NCI-H2029 treated with DMSO at 0.1 percent for 48 hours (cell line): ENCODE measurements at regions not wholly inside any gene's neighbourhood (a gene's known extent, or its start where the extent isn't known, plus 50 kb on each side); places are given as distances from the start of the nearest gene placed in this dataset.

ENCODE experiments used
- DNase-seq: peaks from one replicate; lab custom pipeline; 2025; lab: John Stamatoyannopoulos, UW

DNA sequence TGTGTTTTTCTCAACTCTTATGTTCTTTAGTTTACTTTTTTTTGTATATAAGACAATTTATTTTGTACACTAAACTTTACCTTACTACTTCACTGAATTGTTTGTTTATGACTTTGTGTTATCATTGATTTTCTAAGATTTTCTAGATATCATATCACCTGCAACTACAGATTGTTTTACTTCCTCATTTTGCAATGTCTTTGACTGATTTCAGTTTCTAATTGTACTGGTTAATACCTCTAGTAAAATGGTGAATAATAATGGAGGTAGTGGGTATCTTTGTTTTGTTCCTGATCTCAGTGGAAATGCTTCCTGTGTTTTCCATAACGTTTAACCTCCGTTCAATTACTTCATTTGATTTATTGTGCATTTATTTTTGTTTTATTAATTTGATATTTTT is 490.2 kb downstream of the TLL1 start:
- DNase-seq = no peak

DNA sequence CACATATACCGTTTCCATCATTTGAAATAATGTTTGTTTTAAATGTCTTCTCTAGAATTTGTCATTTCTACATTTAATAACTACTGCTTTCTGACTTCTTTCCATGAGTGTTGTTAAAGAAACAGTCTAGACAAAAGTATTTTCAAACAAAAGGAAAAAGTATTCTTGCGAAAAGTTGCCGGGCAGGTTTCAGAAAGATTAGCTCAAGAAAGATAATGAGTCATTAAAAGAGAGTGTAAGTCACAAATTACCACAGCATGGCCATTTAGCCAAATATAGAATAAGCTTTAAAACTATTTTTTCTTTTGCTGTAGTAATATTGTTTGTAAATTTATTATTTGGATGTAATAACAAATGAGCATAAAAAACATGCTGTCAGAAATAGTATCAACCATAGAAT is 493.0 kb downstream of the TLL1 start:
- DNase-seq = no peak

DNA sequence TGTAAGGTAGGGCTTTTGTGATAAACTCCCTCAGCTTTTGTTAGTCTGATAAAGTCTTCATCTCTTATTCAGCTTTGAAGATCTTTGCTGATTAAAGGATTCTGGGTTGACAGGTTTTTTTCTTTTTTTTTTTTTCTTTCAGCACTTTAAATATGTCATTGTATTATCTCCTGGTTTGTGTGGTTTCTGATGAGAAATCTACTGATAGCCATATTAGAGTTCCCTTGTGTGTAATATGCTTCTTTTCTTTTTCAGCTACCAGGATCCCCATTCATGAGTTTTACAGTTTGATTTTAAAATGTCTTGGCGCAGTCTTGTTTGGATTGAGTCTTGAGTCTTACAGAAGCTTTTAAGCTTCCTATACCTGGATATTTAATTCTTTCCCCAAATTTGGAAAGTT is 504.5 kb downstream of the TLL1 start:
- no peak for DNase-seq

GRCh38 chr4:166386491-166387360 is 513.7 kb downstream of the TLL1 start:
- DNase-seq = no peak

- DNase-seq = no peak
Observed at GRCh38 chr4:166391501-166391900, 518.5 kb downstream of the TLL1 start.

DNA sequence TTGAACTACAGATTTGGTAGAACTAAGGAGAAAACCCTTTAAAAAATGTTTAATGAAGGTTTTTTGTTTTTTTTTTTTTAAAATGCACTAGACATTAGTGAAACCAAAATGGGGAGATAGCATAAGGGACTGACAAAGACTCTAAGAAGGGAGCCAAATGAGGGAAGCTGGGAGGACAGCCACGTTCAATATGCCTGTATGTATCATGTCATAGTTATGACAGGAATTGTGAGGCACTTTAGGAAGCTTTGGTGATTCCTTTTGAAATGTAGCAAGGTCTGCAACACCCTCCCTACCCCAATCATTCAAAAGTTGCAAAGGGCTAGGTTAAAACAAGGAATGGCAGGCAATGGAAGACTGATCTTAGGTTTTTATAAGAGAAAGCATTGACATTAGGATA is 526.0 kb downstream of the TLL1 start:
- DNase-seq = no peak

DNA sequence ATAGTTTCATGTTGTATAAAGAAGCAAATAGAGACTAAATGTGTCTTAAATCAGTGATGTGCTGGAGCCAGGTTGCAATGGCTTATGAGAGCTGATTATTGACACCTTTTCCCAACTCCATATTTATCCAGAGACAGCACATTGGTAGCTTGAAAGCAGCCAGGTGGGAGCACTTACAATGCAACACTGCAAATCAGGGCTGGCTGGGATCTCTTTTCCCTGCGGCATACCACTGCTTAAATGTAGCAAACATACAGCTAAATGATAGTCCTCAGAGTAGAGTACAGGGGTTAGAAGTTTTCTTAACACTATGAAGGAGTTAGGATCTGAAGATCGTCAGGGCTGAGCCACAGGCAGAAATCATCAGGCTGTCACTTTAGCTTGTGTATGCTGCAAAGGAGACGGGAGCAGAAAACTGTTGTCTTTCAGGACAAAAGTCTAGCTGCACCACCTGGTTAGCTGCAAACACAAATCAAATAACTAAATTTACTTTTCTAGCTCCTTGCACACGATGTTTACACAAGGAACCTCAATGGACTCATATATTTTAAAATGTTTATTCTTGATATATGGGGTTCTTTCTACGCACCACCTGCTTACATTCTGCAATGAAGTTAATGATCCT is 527.3 kb downstream of the TLL1 start:
- DNase-seq = no peak

DNA sequence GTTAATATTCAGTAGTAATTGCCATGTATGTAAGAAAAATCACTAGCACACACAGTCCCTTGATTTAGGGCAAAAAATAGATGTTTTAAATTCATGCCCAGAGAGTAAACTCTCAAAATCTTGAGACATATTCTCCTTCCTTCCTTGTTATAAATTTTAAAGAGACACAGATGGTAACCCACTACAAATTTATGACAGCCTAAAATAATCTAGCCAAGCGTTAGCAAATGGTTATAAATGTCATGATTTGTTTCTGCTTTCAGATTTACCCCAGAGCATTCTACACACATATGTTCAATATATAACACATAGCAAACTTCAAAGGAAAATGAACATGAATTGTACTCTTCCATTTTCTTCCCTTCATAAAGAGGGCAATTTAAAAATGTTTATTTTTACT is 540.3 kb downstream of the TLL1 start:
- DNase-seq = no peak

DNA sequence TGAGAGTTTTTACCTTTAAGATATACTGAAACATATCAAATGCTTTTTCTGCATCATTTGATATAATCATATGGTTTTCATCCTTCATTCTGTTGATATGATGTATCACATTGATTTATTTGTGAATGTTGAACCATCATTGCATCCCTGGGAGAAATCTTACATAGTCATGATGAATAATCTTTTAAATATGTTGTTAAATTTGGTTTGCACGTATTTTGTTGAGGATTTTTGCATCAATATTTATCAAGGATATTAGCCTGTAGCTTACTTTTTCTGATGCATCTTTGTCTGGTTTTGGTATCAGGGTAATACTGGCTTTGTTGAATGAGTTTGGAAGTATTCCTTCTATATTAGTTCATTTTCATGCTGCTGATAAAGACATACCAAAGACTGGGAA is 541.4 kb downstream of the TLL1 start:
- DNase-seq = no peak

- no peak for DNase-seq
Observed at GRCh38 chr4:166415749-166416148, 542.7 kb downstream of the TLL1 start.

DNA sequence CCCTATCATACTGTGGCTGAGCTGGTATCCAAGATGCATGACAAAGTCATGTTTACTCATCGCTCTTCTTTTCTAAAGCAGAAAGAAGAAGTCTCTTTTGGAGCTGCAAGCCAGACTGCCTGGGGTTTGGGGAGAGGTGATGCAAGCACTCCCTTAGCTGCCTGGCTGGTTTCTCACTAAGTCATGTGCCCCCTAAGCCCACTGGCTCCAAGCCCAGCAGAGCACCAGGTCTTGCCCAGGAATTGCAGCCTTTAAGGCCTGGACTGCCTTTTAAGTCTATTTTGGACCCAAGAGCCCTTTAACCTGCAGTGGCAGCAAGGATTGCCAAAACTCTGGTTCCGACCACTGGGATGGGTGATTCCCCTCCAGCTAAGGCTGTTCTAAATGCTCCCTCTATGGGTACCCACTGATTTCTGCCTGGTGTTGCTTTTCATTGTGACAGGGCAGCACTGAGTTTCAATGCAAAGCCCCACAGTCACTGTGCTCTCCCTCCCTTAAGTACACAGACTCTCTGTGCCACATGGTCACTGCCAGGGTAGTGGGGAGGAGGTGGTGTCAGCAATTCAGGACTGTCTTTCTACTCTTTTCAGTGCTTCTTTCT is 548.6 kb downstream of the TLL1 start:
- no peak for DNase-seq

DNA sequence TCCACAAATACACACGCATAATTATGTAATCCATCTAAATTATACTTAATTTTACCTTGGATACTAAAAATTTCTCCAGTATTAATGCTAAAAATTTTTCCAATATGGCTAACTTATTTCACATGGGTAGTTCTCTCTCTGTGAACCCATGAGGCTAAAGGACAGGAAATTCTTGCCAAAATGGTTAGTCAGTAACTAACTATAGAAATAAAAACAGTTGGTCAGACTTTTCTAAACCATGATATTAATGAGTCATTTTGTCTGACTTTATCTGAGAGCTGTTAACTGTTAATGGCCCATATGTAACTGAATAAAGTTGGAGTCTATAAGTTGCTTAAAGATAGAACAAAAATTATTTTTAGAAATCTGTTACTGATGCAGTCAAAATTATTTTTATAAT is 549.4 kb downstream of the TLL1 start:
- DNase-seq = no peak

DNA sequence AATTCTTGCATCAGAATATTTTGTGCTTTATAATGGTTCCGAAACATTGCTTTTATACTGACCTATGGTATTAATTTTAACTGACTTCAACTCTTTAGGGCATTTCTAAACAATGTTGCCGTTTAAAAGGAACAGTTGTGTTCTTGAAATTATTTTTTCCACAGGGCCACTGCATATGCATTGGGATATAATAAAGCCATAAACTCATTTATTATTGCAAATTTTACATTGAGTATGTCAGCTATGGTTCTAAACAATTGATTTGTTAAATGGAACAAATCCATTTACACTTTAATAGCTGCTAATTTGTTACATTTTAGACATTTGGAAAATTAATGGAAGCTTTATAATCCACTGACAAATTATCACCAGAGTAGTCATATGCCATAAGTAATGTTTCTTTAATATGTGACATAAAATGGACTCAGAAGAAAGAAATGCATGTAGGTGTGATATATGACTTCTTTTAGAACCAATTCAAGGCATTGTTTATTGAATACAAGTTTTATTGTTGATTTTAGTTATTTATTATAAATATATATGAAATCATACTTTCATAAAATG is 553.3 kb downstream of the TLL1 start:
- no peak for DNase-seq

DNA sequence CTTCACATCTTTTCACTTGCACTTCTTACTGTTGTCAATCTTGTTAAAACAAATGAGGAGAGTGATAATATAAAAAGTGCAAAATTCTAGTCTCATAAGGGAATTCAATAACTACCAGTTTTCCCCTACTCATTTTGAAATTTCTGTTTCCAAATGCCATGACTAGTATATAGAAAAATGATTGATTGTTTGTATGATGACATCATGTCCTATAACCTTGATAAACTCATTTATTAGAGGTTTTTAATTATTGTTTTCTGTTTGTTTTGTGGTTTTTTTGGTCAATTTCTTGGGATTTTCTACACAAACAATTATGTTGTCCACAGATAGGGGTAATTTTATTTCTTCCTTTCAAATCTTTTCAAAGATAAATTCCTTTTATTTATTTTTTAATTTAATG is 559.1 kb downstream of the TLL1 start:
- no peak for DNase-seq

GRCh38 chr4:166432842-166433241 is 559.8 kb downstream of the TLL1 start:
- no peak for DNase-seq

- DNase-seq = no peak
Observed at GRCh38 chr4:166435449-166435848, 562.4 kb downstream of the TLL1 start.

DNA sequence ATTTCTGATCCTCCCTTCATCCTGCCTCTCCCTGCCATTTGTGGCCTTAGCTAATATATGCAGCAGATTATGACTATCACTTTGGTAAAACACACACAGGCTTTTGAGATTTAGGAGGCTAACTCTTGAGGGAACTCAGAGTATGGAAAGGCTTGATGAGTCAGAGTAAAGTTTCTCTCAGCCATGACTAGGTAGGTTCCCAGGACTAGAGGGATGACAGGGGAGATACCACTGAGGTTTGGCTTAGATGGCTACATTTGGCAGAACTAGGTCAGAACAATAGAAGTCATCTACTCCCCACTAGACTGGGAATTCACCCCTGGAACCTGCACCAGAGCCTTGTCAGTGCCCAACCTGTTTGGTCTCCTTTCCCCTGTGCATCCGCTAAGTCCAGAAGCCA is 585.7 kb downstream of the TLL1 start:
- DNase-seq = no peak

DNA sequence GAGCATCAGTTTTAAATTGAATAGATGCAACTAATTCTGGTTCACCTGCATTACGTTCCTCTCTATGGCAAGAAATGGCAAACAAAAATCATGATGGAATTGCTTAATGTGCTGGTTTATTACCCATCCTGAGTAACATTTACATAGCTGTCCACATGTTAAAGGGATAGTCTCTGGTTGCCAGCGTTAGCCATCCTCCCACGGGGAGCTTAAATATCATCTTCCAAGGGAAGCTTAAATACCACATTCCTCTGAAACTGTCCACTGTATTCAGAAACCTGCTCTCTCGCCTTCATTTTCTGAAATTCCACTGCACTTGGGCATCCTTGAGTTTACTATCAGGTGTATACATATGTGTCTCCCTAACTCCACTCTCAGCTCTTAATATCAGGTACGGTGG is 586.6 kb downstream of the TLL1 start:
- no peak for DNase-seq

GRCh38 chr4:166460769-166461550 is 587.9 kb downstream of the TLL1 start:
- no peak for DNase-seq

DNA sequence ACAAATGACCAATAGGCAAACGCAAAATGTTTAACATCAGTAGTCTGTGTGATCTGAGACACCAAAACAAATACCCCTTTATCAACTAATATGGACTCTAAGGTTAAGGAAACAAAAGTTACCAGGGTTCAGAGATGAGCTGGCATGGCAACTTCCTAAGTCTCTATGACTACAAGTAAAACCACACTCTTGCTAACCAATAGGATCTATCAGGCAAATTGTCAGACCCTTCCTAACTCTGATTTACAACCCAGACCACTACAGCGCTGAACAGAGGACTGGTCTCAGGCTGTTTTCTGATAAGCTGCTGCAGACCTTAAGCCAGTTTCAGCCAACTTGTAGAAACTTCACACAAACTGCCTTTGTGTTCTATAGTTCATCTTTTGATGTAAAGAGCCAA is 608.0 kb downstream of the TLL1 start:
- DNase-seq = no peak

GRCh38 chr4:166481739-166482138 is 608.7 kb downstream of the TLL1 start:
- DNase-seq = no peak

DNA sequence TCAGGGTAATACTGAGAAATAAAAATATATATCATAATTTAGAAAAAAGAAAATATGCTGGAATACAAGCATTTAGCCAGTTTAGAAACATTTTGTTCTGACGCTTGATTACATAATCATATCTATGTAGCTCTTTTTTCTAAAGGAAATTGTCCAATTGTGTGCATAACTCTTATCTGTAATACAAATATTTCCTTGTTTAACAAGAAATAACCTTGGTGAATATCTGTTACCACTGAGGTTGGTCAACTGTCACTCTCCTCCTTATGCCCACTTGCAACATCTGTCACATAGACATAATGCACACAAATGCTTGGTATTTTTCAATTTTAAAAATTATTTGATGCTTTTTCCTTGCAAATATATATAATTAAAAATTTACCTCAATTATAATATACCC is 609.7 kb downstream of the TLL1 start:
- DNase-seq = no peak
